ENCODE measurements at regions not wholly inside any gene's neighbourhood (a gene's known extent, or its start where the extent isn't known, plus 50 kb on each side); places are given as distances from the start of the nearest gene placed in this dataset.

DNA sequence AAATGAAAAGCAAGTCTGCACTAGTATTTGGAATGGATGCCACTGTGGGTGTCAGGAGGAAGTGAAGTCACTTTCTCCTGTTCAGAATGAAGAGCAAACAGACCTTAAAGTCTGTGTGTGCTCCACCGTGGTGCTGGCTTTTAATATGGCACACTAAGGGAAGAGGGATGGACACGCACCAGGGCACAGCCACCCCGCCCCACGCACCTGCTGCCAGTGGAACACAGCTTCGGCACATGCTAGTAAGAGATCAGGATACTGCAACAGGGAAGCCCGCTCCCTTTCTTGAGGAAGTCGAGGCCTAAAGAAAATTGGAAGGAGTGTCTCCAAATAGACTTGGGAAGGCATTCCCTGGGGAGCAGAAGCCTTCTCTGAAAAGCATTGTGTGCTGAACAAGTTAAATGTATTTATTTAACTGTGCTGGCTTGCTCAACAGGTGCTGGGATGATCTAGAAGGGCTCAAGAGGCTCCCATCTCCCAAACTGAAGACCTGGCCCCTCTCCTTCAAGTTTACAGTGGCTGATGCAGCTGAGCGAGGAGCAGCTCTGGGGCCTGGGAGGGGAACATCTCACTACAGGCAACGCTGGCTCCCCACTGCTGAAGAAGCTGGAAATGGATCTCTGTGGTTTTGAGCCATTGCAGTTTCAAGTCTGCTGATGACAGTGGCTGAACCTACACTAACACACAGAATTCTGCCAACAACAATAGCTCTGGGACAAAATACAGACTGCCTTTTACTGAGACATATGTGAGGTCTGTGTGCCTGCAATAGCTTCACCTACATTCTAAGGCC, 504.6 kb upstream of the B3GAT1 start:
- TF ChIP-seq CTCF (IDR thresholded peaks at IDR 0.05) (no peak), POLR2A (IDR thresholded peaks at IDR 0.05) (no peak)
